ENCODE measurements at regions not wholly inside any gene's neighbourhood (a gene's known extent, or its start where the extent isn't known, plus 50 kb on each side); places are given as distances from the start of the nearest gene placed in this dataset.
"Not testable (repeated sequence)": the region's sequence is repeated elsewhere in the genome, so short reads cannot be mapped to it uniquely, and the experiment has no call there.

- not testable (repeated sequence) for TF ChIP-seq POLR2AphosphoS5, CTCF, POLR2A (IDR thresholded peaks at IDR 0.05)
These were observed 59.0 kb upstream of the PARP8 start for GRCh38 chr5:50607456-50607855.
